ENCODE measurements at regions not wholly inside any gene's neighbourhood (a gene's known extent, or its start where the extent isn't known, plus 50 kb on each side); places are given as distances from the start of the nearest gene placed in this dataset.

DNA sequence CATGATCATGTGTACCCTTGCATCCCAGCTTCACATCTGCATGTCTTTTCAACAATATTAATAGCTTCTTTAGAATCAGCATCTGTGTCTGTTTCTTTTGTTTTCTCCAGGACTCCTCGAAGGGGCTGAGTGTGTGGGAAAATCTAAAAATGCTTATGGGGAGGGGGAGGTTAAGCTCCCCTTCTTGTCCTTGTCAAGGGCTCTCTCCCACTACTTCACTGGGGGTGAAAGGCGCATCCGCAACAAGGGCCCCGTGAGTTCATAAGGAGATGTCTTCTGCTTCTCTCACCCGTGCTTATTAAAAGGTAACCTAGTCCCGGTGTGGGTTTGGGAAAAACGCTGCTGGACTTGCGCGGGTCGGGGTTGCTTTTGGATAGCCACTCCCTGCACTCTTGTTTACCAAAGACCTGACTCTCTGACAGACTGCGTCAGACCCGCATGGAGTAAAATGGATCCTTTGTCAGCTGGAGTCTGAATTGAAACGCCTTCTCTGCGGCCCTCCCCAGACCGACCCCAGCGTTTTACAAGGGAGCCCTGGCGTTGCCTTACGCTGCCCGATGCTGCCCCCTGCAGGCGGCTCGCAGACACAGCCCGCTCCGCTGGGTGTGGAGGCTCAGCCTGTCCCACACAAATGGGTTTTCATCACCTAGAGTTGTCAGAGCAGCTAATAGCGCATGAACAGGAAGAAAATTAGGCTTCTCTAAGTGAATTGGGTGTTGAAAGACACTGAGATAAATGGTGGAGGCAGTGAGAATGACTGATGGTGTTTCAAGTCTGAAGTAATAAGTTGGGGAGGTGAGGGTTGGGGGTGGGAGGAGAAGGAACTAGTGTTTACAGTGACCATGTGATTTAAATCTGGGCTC, 53.8 kb downstream of the IER5 start:
- peak; percentile 96 for DNase-seq

DNA sequence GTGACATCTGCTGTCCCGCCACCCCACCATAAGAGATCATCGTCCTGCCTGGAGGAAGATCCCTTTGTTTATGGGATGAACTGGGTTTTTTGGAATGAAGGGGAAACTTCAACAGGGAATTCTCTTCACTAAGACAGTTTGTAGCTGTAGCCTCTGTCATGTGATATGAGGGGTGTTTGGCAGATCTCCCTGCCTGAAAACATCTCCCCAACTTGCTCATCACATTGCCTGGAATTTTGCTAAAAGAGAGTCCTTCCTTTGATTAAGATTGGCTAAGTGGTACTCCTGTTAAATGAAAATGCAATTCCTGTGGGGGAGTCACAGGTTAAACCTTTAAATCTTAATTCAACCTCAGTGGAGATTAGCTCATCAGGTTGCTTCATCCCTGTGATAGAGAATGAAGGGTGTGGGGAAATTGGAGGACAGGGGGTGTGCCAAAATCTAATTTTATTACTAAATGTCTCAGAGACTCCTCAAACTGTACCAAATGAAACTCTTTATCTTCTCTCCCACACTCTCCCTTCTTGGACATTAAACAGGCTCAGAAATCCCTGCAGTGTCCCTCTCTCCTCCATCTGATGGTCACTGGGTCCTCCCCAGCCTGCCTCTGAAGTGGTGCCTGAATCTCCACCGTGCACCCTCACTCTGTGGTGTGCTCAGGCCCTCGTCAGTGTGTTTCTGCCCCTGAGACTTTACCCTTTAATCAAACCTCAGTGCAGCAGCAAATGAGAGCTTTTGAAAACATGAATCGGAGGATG, 54.8 kb downstream of the IER5 start:
- DNase-seq: no peak

DNA sequence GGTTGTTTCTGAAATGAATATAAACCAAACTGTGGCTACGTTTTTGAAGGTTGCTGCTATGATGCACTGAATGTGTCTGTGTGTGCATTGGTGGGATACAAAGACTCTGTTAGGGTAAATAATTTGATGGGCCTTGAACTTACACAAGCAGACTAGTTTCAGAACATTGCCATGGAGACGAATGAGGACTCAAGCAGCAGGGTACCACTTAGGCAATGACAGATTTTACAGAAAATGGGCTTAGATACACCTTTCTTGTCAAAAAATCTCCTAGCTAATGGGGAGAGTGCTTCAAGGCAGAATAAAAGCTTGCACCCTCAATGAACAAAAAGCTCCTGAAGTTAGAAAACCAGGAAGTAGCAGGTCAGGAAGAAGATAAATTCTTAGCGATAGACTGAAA, 55.7 kb downstream of the IER5 start:
- no peak for DNase-seq

DNA sequence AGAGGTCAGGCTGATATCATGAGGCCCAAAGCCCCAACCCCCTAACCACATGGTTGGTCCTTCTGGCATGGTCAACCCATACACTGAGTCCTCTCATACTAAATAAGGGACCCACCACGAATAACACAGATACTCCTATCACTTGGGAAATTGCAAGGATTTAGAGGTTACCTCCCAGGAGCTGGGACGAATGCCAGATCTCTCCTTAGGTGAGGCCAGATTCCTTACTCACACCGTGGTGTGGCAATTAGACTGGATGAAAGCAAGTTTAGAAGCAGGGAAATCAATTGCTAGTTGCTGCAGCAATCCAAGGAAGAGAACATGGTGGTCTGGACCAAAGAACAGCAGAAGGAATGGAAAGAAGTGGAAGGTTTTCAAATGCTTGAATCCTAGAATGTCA, 60.1 kb downstream of the IER5 start:
- no peak for DNase-seq

DNA sequence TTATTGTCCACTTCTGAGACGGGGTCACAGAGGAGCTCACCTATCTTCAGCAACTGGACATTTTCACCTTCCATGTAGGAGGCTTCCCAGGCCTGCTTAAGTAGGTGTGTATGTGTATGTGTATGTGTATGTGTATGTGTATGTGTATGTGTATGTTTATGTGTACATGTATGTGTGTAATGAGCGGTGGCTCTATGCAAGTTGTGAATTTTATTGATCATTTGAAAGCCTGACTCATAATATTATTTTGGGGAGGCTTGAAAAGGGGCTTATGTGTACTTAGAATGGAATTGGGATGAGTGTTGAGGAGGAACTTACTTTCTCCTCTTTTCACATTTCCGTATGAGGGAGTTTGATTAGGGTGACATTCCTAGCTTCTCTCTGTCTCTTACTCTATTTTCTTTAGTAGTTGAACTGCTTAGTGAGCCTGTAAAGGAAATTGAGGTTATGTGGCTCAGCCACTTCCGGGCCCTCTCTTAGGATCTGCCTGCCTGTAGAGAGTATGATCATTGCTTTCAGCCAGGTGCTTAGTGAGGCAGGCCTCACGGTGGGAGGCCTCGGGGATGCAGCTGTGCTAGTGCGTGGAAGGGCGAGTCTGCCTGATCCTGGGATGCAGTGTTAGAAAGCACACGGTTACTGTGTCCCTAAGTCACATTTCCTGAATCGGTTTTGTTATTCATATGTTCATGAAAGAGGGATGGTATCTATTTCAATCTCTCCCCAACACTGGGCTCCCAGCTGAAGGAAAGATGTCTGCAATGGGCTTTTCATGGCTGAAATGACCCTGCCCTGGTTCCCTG, 61.0 kb downstream of the IER5 start:
- no peak for DNase-seq

DNA sequence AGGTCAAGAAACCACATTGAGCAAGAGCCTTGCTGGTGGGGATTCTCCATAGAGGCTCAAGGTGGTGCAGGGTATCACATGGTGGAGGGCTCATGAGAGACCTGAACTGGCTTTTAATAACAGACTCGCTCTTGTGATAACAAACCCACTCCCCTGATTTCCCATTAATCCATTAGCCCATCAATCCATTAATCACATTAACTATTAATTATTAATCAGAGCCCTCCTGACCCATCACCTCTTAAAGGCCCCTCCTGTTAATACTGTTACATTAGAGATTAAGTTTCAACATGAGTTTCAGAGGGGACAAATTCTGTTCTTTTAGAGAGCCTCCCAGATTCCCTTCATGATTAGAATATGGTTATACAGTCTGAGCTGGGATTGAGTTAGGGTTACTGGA, 61.8 kb downstream of the IER5 start:
- no peak for DNase-seq

DNA sequence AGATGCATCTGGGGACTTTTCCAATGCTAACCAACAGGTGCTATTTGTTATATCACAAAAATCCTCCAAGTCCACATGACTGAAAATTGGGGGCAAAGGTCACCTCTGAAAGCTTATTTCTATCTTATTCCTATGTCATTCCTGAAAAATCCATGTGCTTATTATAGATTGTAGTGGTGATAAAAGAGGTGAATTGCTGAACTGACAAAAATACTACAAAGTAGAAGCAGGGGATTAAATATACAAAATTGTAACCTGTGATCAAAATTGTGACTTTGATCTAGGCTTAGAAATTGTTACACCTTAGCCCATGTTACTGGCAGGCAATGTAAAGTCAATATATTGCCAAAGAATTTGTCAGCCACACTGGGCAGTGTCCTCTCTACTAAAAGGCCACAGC, 62.3 kb downstream of the IER5 start:
- DNase-seq: no peak

DNA sequence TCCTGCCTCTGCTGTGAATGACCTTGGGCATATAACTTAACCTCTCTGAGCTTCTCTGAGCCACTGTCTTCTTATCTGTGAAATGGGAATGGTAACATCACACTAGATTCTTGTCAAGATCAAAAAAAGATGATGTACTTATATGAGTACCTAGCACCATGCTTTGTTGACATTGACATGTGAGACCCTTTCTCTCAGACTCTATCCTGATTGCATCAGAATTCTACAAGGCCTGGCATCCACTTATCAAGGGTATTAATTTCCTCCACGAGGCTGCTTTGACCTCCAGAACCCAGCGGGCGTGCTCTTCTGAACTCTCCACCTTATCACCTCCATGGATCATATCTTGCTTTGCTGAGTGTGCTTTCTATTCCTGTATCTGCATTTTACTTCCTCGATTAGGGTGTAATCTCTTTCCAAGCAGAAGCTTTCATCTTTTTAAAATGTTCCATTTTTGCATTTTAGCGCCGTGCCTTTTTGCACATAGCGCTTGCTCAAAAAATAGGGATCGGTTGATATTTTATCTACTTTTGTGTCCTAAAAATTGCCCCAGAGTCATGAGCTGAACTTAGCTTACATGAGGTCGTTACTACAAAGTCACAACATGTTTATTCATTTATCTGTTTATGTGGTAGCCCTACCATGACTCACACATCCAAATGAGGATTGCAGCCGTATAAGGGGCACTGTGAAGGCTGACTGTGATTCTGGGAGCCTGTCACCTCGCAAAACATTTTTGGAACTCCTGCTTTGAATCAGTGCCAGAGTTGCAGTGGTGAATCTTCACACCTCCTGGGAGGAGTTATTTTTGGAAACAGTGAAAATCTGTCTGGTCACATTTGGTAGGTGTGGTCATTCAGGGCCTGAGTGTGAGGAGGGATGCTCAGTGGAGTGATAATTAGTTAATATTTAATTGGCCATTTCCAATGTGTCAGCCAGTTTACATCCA, 63.2 kb downstream of the IER5 start:
- DNase-seq: no peak

DNA sequence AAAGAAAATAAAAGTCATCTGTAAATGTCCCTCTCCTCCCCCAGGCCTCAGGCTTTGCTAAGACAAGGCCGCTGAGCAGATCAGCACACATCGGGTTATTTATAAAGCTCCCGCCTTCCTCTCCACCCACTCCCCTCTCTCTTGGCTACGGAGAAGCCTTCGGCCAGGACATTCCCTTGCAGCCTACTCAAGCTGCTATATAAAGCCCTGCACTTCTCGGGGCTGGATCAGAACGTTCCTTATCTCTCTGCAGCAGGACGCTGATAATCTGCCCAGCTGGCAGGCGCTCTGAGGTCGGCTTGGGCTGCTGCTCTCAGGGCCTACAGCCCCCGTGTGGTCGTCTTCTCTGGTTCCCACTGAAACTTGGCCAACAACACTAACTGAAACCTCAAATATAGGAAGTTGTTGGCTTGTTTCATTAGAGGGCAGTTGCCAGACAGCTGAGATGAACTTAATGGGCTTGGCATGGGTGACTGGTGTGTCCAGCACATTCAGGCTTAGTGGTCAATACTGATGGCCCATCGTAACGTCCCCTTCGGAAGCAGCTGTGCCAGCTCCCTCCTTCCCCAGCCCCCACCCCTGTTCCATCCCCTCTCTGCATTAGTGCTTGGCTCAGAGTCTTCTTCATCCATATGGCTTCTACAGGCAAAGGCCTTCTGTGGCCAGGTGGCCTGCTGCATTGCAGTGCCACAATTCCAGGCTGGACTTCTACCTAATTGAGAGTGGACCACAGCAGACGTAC, 64.6 kb downstream of the IER5 start:
- DNase-seq: peak; percentile 81

DNA sequence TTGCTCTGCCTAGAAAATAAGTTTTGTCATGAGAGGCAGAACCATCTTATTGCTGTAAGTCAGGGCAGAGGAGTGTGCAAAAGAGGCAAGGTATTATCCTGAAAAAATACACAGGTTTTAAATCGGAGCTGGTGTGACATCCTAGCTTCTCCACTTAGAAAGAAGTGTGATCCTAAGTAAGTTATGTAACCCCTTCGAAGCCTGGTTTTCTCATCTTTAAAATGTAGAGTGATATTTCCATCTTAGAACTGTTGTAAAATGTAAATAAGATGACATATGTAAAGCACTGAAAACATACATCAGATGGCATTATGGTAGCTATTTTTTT, 65.1 kb downstream of the IER5 start:
- no peak for DNase-seq

DNA sequence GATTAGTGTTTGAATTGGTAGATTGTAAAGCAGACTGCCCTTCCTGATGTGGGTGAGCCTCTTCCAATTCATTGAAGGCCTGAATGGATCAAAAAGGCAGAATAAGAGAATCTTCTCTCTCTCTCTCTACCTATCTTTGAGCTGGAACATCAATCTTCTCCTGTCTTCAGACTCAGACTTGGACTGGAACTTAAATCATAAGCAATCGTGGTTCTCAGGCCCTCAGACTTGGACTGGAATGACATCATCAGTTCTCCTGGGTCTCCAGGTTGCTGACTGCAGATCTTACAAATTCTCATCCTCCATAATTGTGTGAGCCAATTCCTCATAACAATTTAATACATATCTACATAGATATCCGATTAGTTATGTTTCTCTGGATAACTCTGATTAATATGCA, 66.8 kb downstream of the IER5 start:
- DNase-seq: no peak

DNA sequence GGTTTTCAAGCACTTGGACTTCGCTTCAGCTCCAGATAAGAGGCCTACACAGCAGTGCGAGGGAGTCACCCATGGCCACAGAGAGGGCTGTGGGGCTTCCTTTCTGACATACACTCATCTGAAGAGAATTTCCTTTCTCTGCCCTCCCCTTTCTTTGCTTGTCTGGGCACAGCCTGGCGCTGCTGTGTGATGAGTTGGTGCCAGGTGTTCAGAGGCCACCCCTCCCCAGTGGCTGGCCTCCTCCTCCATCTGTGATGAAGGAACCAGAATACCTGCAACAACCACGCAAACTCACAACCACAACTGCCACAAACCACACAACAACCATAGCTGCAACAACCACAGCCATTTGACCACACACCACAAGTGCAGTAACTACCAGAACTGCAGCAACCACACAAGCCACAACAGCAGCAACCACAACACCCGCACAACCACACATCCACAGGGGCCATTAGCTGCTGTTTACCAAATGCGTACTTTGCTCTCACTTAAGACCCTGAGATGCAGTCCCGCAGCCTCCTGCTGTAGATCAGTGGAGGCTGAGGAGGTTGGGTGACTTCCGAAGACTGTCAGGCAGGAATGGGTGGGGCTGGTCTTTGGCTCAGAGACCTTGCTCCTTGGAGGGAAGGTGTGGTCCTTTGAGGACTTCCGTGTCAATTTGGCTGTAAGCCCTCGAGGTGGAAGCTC, 71.1 kb downstream of the IER5 start:
- DNase-seq: no peak

DNA sequence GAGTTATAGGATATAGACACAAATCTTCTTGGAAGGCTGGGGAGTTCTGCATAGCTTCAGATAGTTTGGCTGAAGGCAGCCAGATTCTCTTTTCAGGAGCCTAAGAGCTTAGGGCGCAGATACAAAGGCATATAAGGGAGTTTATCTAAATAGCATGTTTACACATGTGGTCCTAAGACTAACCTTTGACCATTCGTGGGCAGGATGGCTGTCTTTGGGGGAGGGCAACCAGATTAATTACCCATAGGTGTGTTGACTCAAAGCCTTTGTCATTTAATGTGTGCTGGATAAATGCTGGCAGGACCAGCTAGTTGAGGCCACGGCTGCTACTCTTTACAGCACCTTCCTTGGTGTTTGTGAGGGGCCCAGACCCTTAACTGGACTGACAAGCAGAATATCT, 71.8 kb downstream of the IER5 start:
- no peak for DNase-seq

DNA sequence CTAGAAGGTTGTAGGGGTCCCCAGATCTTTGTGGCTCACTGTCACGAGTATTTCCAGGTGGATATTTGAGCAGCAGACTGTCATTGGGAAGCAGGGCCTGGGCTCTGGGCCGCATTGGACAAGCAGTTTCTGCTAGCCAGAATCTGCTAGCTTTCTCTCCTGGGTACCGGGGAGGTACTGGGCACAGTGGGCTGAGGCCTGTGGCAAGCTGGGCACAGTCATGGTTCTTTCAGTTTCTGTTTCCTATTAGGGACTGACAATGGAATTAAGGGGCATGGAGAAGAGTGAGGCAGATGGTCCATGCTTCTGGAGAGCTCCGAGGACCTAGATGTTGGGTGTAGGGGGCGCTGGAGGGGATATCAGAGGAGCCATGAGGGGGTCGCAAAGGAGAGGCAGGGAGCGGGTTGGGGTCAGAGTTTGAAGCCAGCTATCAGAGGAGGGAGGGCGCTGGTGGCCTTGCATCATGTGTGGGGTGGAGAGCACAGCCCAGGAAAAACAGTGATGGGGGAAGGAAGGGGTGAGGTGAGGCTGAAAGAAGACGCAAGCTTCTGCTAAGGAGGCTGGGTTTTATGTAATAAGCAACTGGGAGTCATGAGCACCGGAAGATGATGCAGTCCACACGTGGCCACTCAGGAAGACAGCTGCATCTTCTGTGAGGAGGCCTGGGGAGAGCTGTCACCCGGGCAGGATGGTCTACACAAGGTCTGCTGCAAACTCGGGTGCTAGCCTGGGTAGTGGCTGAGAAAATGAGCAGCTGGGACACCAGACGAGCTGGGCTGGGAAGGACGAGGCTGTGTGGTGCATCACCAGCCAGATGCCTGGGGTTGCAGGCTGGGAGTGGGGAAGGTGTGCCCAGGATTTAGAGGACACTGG, 72.7 kb downstream of the IER5 start:
- no peak for DNase-seq

DNA sequence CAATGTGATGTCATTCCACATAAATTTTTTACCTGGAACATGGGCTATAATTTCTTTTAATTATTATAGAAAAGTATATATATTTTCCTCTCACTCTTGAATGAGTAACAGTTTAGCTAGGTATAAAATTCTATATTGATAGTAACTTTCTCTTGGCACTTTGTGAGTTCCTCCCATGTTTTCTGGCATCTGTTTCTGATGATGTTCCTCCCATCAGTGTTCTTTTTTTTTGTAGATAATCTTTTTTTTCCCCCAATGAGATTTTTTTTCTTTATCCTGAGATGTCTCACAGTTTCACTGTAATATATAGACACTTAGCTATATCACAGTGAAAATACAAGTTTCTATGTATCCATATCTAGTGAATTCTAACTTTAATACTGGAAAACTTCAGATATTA, 75.2 kb downstream of the IER5 start:
- no peak for DNase-seq

DNA sequence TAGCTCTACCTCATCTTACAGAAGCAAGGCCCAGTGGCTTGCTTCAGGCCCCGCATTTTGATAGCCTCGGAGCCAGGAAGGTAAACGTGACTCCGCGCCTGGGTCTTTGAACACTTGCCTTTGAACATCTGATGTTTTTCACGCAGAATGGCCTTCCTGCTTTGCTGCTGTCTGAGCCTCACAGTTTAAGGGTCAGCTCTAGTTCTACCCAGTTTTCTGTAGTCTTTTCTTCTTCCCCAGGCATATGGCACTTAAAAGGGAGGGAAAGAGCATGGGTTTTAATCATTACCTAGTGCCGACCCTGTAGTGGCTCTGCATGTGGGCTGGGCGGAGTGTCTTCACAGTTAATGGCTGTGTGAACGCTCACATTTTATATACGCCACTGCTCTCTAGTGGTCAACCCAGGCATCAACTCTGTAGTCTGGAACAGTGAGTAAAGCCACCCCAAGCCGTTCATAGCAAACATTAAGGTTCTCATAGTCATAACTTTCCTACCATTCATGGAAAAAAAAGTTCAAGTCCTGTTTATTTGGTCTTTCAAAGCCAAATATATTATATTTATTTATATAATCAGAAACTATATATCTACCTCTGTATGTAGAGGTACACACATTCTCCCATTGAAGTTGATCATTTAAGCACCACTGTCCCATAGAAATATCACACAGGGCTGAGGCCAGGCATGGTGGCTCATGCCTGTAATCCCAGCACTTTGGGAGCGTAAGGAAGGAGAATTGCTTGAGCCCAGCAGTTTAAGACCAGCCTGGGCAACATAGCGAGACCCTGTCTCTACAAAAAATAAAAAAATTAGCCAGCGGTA, 78.1 kb downstream of the IER5 start:
- DNase-seq: peak; percentile 81

DNA sequence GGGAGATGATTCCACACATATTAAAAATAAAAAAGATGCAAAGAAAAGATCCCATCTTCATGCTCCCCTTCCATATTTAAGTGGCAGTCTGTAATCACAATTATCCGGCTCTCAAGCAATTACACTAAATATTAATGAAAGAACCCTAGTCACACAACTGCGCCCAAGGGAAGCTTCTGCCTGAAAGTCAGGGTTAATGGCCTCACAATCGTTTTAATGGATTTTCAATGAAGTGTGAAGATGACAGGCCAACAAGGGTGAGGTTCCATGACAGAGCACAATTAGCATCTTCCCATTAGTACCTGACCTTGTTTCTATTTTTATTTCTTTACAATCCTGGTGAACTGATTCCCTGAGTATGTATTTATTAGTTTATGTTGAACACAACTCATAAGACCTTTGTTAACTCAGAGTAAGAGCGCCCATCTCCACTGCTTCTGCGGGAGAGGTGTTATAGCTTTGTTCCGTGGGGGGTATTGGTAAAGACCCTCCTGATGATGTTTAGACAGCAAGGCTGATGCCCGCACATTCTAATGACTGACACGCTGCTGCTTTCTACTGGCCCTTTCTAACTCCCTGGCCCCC, 80.9 kb downstream of the IER5 start:
- DNase-seq: no peak

DNA sequence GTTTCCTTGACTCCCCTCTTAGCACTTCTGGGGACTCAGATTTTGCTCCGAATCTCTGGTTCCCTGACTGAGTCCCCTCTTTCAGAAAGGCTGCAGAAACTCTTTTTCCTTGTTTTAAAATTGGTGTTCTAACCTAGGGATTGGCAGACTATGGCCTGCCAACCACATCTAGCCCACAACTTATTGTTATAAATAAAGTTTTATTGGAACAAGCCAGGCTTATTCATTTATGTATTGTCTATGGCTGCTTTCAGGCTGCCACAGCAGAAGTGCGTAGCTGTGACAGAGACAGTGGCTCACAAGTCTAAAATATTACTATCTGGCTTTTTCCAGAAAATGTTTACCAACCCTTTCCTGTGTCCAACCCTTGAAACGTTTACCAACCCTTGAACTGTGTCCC, 81.7 kb downstream of the IER5 start:
- DNase-seq: no peak

DNA sequence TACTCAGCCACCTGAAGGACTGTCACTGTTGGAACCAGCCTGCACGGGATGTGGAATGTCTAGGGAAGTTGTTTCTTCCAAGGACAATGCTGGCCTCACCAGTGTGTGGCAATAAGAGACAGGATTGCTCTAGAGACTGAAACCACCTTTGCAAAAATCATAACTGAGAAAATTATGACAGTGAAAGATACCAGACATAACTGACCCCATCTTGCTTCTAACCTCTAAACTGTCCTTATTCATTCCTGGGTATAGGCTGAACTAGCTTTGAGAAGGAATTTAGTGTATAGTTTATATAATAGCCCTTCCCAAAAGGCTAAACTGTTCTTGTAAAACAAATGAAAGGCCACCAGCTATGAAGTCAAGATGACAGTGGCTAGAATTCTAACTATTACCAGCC, 83.6 kb downstream of the IER5 start:
- DNase-seq: no peak
